Vagina (tissue), 2 donors: ENCODE measurements at regions not wholly inside any gene's neighbourhood (a gene's known extent, or its start where the extent isn't known, plus 50 kb on each side); places are given as distances from the start of the nearest gene placed in this dataset.

Experiments used
- CTCF ChIP-seq, 3 experiments: fragments of 450-650 bp in 2 of 3; fragments of 200-600 bp in 1 of 3; sonication (generic) in 1 of 3; IDR thresholded peaks; one replicate each; pipeline ENCODE4 v1.5.1; 2017 to 2019; ENCODE audit warnings: antibody characterized with exemption in 3 of 3, mild to moderate bottlenecking in 2 of 3, moderate library complexity in 2 of 3
- POLR2A ChIP-seq, 2 donors: fragments of 450-650 bp; IDR thresholded peaks; one replicate each; pipeline ENCODE4 v1.6.1; 2017; ENCODE audit warnings: antibody characterized with exemption in 2 of 2, mild to moderate bottlenecking in 2 of 2, moderate library complexity in 2 of 2
- POLR2AphosphoS5 ChIP-seq, 2 donors: sonication (generic); formaldehyde crosslinking; IDR thresholded peaks; one replicate each; pipeline ENCODE4 v1.9.0; 2017; ENCODE audit warnings: antibody characterized with exemption in 2 of 2, mild to moderate bottlenecking in 2 of 2, low read depth in 1 of 2; ENCODE audit not compliant: insufficient read depth in 1 of 2

DNA sequence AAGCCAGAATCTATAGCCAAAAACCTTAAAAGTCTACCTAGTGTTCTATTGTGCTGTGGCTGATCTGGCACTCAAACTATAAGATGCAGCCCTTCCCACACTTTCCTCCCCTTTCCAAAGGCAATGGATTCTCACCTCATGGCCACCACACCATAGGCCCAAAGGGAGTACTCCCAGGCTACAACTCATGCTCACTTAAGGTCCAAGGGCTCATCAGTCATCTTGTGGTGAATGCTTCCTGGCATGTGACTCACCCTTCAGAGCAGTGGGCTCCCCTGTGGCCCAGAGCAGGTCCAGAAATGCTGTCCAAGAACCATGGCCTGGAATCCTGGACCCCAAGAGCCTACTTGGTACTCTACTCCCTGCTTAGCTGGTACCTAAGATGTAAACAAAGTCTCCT, 181.0 kb downstream of the CHRDL1 start:
- TF ChIP-seq POLR2A (IDR thresholded peaks at IDR 0.05) (no peak), CTCF (IDR thresholded peaks at IDR 0.05) (no peak), POLR2AphosphoS5 (IDR thresholded peaks at IDR 0.05; ENCODE audit: insufficient read depth in 1 of 2, low read depth in 1 of 2) (no peak)
